Renal cortical epithelial cell (primary cell): ENCODE measurements at regions not wholly inside any gene's neighbourhood (a gene's known extent, or its start where the extent isn't known, plus 50 kb on each side); places are given as distances from the start of the nearest gene placed in this dataset.
A peak's percentile ranks its signal among the peaks of the same experiment; 100 is the strongest.
"Not testable (repeated sequence)": the region's sequence is repeated elsewhere in the genome, so short reads cannot be mapped to it uniquely, and the experiment has no call there.

ENCODE experiments used
- DNase-seq: peaks from one replicate; pipeline ENCODE4 v3.0.0-alpha.2; 2011; ENCODE audit warnings: low read depth

DNA sequence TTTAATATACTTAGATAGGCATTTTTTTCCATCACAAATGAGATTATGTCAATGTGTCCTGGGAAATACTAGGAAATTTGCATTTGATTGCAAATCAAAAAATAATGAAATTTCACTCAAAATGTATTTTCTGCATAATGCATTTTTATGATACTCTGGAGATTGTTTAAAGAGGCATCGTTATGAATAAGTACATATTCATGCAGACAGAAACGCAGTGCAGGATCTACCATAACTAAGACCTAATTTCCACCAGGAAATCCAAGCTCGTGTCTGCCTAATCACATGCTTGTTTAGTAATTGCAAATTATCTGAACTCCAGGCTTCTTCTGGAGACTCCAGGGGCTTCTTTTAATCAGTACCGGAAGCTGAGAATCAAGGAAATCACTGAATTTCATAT, 163.5 kb upstream of the MXRA5 start:
- DNase-seq = no peak

DNA sequence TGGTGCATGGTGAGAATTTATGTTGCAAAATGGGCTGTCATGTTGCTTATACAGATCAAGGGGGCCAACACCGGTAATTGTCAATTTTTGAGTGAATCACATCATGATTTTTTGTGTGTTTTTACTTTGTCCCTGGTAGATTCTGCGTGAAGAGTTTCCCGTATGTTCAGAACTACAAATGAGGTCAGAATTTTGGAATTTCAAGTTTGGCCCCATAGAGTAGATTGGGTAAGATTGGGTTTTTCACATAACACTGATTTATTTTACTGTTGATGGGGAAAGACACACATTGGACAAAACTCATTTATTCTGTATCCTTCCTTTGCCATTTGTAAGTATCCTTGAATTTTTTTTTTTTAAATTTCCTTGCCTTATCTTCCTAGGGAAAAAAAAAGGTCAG, 158.5 kb upstream of the MXRA5 start:
- no peak for DNase-seq

DNA sequence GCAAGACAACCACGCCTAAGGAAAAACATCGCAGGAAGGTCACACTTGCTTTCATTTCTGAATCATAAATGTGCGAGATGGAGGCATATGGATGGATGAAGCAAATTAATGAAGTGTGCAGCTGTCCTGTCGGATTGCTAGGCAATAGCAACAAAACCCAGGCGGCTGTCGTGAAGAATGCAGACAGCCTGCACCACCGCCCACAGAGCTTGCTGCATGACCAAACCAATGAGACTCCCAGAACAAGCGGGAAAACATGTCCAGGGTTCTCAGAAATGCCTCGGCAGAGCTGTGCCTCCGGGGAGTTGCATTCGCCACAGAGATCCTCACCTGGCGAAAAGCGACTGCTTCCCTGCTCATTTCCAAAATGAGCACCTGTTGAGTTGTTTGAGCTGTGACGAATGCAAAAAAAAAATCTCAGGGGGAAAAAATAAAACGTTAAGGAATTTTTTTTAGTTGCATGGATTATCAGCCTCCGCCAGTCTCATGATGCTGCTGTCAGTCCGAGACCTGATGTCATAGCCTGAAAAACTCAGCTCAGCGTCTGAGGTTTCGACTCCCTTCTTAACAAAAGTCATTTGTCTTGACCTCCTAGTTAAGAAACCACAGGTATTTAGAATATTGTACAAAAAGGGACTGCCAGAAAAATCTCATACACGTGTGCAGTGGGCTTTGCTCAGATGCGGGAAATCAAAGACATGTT, 155.5 kb upstream of the MXRA5 start:
- peak; percentile 0 for DNase-seq

DNA sequence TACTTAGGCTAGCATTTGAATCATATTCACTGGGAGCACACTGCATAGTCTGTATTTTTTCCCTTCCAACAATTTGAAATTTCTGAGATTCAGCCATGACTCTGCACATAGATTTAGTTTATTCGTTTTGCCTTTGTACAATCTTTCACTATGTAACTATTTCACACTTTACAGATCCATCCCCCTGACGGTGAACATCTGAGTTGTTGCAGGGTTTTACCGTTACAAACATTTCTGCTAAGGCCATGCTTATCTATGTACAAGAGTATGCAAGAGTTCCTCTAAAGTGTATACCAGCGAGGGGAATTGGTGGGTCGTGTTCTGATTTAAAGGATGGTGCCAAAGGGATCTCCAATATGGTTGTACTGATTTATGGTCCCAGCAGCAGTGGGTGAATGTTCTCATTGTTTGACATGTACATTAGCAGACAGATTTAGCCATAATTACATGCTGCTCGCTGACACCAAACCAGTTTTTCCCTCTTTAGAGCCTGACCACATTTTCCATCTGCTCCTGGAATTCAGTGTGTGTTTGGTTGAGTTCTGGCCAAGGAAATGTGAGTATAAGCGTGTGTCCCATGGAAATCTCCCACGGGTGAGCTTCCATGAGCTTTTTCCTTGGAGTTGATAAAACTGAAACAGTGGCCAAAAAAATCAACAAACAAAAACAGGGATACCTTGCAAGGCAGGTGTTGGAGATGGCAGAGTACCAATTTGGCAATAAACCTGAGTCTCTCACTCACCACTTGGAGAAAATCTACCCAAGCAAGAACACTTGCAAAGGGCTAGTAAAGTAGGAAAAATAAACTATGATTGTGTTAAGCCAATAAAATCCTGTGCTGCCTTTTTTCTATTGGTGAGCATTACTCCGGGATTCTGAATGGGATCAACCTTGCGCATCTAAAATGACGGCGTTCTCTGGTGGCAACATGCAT, 149.7 kb upstream of the MXRA5 start:
- DNase-seq = not testable (repeated sequence)

DNA sequence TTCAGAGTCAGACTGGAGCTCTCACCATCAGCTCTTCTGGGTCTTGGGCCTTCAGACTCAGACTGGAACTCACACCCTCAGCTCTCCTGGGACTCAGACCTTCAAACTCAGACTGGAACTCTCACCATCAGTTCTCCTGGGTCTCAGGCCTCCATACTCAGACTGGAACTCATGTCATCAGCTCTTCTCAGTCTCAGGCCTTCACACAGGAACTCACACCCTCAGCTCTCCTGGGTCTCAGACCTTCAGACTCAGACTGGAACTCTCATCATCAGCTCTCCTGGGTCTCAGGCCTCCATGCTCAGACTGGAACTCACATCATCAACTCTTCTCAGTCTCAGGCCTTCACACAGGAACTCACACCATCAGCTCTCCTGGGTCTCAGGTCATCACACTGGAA, 147.2 kb upstream of the MXRA5 start:
- DNase-seq = no peak

DNA sequence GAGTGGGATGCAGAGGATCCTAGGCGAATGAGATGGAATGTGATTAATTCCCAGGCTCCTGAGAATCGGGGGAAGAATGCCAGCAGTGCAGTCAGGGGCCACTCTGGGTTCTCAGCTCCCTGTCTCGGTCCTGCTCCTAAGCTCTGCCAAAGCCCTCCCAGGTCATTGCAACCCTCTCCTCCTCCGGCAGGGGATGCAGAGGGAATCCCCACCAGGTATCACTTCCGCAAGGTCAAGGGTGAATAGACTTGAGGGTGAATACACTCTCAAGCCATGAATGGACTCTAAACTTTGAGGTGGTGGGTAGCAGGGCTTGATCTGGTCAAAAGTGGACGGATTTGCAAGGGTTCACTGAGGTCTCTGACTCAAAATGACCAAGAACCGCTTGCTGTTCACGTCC, 139.3 kb upstream of the MXRA5 start:
- no peak for DNase-seq

DNA sequence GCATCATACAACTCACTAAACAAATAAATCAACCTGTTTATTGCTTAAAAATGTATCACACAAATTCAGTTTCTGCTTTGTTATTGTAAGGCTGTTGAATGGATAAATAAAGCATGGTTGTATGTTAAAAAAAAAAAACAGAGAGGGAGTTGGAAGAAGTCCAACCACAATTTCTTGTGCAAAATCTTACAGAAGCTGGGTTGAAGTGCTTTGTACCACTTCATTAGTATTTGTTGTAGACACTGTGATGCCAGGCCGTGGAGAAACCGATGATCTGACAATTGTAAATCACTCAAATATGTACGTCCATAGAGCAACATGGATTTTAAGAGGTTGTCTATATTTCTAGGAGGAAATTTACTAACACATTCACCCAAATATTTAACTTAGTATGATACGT, 132.6 kb upstream of the MXRA5 start:
- DNase-seq = no peak

DNA sequence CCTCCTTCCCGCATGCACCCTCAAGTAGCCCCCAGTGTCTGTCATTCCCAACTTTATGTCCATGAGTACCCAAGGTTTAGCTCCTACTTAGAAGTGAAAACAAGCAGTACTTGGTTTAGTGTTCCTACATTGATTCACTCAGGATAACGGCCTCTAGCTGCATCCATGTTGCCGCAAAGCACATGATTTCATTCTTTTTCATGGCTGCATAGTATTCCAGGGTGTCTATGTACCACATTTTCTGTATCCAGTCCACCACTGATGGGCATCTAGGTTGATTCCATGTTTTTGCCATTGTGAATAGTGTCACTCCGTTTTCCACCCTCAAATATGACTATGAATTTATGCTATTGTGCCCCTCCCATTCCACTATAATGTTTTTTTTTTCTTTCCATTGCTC, 130.5 kb upstream of the MXRA5 start:
- DNase-seq = no peak

DNA sequence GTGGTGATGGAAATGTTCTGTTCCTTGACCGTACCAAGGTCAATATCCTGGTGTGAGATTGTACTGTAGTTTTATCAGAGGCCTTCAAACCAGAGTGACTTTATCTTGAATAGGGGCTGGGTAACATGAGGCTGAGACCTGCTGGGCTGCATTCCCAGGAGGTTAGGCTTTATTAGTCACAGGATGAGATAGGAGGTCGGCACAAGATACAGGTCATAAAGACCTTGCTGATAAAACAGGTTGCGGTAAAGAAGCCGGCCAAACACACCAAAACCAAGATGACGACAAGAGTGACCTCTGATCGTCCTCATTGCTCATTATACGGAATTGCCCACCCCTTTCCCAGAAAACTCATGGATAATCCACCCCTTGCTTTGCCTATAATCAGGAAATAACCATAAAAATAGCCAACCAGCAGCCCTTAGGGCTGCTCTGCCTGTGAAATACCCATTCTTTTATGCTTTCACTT, 123.8 kb upstream of the MXRA5 start:
- DNase-seq = peak; percentile 1

DNA sequence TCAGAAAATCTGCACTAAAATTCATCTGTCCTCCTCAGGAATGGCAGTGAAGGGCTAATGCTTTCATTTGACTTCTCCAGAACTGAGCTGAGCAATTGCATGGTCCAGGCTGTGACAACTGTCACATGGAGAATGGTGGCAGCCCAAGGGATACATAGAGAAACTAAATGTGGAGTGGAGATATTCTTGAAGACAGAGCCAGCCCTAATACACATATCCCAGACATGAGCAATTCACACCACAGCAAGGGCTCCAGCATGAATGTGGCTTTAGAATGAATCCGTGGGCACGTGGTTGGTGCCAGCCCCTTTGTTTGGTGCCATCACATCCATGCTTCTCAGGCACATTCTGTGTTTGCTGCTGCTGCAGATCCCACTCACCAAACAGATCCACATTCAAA, 121.6 kb upstream of the MXRA5 start:
- no peak for DNase-seq

DNA sequence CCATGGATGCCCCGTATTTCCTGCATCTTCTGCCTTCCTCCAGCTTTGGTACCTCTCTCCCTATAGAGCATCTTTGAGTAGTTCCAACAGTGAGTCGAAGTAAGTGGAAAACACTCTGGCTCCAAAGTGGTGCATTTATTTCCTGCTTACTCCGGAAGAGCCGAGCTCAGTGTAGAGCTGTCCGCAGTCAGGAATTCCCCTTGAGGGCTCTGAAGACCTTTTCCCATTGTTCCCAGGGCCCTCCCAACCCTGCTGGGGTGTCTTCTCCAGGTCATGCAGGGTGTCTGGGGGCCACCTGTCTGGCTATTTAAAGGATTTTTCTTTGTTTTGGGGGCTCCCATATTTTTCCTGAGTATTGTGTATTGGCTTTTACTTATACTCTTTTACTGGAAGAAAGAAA, 118.6 kb upstream of the MXRA5 start:
- no peak for DNase-seq

DNA sequence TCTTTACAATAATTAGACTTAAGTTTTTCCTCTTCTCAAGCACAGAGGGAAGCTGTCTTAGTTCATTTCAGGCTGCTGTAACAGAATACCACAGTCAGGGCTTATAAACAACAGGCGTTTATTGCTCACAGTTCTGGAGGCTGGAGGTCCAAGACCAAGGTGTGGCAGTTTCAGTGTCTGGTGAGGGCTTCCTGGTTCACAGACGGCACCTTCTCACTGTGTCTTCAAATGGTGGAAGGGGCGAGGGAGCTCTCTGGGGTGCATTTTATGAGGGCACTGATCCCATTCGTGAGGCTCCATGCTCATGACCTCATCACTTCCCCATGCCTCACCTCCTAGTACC, 115.7 kb upstream of the MXRA5 start:
- peak; percentile 3 for DNase-seq

DNA sequence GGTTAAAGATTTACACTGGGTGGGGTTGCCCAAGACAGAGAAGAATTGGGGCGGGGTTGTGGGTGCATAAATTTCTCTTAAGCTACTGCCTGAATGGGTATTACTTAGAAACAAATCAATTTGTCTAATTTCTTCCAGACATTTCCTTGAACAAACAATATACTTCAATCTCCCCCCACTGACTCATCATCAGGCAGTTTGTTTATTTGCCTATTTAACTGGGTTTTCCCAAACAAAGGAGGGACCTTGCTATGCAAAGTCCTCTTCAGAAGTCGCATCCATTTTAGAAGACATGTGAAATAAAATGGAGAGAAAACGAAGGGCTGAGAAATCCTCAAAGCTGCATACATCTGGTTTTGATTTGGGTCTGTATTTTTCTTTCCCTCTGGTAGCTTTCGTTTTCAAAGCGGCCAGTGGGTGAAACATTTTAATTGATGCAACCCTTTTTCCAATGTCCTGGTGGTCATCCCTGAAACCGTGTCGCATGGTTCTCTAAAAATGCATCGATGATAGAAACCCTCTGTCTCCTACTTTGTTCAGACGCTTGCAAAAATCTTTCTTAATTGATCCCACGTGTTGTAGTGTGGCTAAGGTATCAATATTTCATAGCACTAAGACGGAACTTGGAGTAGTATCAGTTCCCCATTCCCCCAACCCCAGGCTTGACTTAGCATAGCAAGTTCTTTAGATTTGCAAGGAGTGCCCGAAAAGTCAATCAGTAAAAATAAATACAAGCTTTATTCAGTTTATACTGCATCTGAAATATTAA, 115.1 kb upstream of the MXRA5 start:
- DNase-seq = peak; percentile 18

DNA sequence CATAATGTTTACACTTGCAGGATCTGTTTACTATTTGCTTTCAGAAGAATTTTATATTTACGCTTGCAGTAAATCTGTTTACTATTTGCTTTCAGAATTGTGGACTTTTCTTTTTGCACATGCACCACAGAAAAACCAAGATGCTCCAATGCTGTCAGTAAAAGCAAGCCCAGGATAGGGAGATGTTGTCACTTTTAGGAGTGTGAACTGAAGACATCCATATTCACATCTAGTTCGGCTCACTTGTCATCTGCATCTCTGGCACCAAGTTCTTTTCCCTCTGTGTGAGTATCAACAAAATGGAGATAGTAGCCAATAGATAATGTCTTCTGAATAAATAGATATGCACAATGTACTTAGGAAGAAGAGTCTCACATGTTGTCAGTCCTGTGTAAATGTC, 109.3 kb upstream of the MXRA5 start:
- DNase-seq = no peak

DNA sequence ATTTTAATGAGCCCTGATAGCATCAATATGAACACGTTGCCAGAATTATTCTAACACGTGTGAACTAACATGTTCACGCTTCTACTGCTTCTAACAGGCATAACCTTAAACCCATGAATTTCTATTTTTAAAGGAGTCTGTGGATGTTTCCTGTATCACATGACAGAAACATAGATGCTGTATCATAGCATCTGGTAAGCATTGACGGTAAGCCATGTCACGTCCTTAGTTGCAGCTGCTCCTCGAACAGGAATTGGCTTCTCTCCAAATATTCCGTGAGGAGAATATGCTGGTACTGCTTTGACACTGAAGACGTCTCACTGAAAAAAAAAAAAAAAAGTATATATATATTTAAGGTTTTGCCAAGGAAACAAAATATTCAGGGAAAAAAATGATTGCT, 105.1 kb upstream of the MXRA5 start:
- DNase-seq = no peak

DNA sequence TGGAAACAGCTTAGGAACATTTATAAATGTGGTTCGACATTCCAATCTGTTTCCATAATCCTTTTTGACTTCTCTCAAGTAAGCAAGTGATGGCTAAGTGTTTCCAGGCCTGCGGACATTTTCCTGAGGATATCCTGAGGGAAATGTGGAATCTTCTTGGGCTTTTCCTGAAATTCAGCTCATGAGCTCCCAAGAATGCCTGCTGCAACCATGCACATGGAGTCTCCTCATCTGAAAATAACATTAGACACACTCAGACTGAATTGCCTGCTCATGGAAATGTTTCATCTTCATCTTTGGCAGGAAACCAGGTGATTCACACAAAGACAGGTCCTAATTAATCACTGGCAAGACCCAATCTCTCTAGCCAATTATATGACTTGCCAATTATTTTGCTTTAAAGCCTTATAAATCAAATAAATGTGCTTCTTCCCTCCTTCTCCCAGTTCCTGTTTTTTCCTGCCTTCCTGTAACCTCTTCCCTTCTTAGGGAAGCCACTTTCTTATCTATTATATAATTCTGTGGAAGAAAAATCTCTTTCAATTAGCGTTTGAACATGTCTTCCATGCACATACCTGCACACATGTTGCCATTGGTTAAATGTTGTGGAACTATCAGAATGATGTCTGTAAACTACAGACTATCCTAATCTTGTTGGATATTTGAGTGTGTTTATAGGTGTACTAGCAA, 104.6 kb upstream of the MXRA5 start:
- no peak for DNase-seq

DNA sequence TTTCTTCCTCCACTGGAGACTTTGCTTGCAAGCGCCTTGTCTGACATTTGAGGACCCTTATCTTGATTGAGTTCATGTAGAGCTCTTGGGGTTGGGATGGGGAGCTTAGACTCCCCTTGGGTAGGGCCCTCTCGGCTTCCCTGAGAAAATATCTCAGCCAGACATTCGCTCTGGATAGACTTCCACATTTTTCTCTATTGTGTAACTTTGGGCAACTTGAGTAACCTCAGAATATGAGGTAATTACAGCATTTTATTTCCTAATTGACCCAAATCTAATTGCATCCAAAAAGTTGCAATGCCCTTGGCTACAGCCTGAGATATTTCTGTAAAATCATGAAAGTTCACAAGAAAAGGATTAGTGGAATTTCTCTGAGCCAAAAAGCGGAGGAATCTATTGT, 102.8 kb upstream of the MXRA5 start:
- DNase-seq = no peak

DNA sequence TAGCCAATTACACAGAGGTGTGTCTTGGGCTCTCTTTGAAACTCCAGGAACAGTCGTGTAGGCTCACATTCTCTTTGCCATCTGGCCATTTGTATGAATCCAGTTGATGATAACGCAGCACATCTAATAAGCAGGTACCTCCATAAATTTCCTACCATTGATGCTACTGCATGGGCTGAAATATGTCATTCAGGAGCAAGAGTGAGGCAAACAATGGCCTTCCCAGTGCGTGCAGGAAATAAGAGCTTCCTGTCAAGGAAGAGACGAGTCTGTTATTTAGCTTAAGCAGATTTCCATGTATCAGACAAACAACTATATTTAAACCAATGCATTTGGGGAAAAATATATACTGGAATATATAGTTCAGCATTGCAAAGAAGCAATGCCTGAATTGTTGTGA, 102.1 kb upstream of the MXRA5 start:
- no peak for DNase-seq

DNA sequence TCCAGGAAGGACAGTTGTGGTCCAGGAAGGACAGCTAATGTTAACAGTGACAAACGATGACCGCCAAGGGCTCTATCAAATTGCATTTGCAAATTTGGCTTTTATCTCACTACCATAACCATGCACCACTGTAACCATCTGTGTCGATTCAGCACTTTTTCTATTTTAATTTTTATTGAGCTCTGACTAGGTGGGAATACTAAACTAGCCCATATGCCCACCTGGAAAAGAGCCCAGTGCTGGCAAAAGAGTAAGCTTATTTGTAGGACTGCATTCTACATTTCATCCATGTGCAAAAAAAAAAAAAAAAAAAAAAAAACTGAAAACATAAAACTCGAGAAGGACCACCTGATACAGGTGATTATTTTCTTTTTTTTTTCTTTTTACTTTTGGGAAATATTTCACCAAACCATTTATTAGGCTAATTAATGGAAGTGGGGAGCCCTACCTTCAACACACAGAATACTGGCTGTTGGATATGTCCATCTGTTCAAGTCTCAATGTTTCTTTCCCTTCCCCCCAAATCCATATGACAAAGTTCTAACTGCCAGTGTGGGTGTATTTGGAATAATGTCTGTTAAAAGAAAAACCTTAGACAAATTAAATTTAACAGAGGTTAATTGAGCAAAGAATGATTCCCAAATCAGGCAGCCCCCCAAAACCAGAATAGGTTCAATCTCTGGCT, 99.5 kb upstream of the MXRA5 start:
- no peak for DNase-seq

DNA sequence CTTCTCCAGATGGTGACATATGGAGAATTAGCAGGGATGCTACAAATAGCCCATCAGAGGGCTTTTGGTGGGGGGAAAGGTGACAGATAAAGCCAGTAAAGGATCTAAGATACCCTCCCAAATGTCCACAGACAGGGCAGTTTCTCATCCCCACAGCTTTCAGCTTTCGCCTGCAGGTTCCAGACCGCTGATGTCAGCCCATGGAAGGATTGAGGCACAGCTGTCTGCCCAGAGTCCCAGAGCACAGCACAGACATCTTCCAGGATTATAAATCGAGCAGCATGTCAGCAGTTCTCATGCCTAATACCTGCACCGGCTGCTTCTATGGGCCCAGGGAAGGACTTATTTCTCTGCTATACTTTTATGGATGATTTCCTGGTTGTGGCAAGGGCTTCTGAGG, 96.7 kb upstream of the MXRA5 start:
- DNase-seq = no peak

DNA sequence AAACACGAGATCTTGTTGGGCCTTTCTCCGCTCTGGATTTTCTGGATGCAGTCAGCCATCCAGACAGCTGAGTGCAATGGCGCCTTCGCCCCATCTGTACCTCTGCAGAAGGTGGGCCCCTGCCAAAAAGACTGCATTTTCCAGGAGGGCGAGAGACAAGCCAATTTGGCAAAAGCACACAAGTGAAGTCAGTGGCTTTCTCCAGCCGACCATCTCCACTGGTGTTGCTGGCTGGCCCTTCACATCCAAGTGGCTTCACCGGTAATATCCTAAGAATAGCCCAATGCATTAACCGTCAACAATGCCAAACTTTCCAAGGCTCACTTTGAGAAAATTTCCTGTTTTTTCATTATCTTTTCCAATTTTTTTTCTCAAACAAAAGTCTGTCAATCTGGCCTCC, 96.2 kb upstream of the MXRA5 start:
- no peak for DNase-seq
